Islet precursor cell (in vitro differentiated cells): ENCODE measurements at regions not wholly inside any gene's neighbourhood (a gene's known extent, or its start where the extent isn't known, plus 50 kb on each side); places are given as distances from the start of the nearest gene placed in this dataset.

Experiments used
- DNase-seq: peaks from one replicate; pipeline ENCODE4 v3.0.0-alpha.2; 2018

DNA sequence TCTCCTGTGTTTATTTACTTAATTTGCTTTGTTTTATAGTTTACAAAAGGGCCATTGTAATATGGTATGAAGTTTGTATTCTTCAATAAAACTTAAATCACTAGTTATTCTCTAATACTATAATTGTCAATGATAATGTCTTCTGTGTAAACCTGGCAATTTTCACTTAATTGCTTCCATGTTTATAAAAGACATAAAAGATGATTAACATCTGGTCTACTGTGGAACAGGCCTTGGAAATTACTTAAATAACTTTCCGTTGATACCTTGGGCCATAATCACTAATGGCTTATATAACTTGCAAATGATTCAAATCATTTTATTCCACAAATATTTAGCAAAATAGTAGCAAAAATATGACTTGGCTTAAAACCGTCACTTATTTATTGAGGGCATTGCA lies 743.8 kb downstream of the DSC3 start:
- DNase-seq = no peak

GRCh38 chr18:30288662-30289414 lies 753.7 kb downstream of the DSC3 start:
- DNase-seq = no peak

DNA sequence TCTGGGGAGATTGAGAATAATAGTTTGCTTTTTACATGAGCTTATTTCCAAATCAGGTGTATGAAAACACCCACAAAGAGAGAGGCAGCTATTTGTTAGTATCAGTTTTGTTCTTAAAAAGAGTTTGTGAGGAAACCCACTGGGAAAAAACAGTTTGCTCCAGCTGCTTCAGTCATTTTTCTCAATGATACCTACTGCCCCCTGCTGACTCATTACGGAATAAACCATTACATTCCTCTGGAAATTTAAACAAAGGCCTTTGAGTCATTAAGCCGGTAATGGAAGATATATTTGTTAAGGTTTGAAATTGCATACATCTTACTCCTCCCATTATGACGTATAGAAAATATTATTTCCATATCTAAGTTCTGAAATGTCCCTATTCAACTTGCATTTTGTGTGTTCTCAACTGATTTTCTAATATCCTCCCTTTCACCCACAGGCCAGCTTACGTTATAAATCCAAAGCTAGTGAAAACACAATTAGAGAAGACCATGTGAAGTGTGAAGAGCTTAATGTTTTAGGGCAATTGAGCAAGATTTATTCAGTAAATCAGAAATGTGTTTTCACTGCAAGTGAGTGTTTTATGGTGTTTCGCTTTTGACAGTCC lies 761.6 kb downstream of the DSC3 start:
- DNase-seq = no peak

- DNase-seq = no peak
Measured at GRCh38 chr18:30280186-30280585, 762.4 kb downstream of the DSC3 start.

GRCh38 chr18:30277676-30278075 lies 764.9 kb downstream of the DSC3 start:
- no peak for DNase-seq

DNA sequence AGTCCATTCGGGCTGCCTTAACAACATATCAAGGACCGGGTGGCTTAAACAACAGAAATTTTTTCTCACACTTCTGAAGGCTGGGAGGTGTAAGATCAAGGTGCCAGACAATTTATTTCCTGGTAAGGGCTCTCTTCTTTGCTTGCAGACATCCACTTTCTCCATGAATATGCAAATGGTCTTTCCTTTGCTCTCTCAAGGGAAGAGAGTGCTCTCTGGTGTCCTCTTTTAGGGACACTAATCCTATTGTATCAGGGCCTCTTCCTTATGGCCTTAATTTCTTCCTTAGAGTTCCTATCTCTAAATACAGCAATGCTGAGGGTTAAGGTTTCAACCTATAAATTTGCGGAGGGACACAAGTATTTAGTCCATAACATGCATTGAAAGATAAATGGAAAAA lies 770.8 kb downstream of the DSC3 start:
- no peak for DNase-seq

GRCh38 chr18:30265190-30265589 lies 777.4 kb downstream of the DSC3 start:
- DNase-seq = no peak

- no peak for DNase-seq
Measured at GRCh38 chr18:30254331-30254730, 788.2 kb downstream of the DSC3 start.

GRCh38 chr18:30248056-30248455 lies 794.5 kb downstream of the DSC3 start:
- DNase-seq = no peak

DNA sequence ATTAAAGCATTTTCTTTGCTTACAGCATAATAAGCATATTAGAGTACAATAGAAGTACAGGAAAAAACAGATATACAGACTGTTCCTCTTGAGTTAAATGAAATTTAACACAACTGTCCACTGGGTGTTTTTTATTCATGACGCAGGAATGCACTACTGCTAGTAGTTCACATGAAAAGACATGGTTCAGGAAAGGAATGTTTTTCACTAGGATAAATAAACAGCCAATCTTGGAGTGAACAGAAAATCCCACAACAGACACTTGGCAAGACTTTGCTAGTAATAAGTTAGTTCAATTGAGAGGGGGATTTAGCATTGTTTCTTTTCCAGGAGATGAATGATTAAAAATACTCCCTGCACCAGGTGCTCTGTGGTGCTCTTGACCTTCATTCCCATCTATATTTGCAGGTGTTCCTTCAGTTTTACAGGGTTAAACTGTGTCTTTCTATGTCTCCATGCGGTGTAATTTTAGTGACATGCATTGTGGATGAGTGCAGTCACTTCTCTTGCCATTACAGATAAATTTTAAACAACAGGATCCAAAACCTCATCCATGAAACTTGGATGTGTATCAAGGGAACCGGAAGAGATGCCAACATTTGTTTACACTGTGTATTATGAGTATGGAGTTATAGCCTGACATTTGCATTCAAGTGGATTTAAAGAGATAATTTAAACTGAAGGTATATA lies 796.6 kb downstream of the DSC3 start:
- no peak for DNase-seq

GRCh38 chr18:30234755-30235154 lies 807.8 kb downstream of the DSC3 start:
- DNase-seq = no peak

- no peak for DNase-seq
Measured at GRCh38 chr18:30211112-30211511, 831.4 kb downstream of the DSC3 start.

- no peak for DNase-seq
Measured at GRCh38 chr18:30208546-30208945, 834.0 kb downstream of the DSC3 start.

DNA sequence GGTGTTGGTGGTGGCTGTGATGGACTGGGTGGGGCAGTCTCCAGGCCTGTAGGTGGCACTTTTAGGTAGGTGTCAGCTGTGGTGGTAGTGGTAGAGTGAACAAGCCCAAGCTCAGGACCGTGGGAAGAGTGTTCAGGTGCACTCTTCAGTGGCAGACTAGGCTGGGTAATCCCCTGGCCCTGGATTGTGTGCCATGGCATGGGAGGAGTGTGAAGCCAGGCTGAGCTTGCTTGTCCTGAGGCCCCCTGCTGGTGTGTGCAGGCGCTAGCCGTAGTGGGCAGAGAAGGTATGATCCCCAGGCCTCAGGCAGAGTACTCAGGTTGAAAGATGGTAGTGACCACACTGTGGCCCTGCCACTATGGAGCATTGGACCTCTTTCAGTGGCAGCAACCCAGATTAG lies 850.3 kb downstream of the DSC3 start:
- no peak for DNase-seq

- no peak for DNase-seq
Measured at GRCh38 chr18:30186245-30186644, 856.3 kb downstream of the DSC3 start.

GRCh38 chr18:30177056-30177455 lies 865.5 kb downstream of the DSC3 start:
- DNase-seq = no peak

- DNase-seq = no peak
Measured at GRCh38 chr18:30175621-30176225, 866.8 kb downstream of the DSC3 start.

DNA sequence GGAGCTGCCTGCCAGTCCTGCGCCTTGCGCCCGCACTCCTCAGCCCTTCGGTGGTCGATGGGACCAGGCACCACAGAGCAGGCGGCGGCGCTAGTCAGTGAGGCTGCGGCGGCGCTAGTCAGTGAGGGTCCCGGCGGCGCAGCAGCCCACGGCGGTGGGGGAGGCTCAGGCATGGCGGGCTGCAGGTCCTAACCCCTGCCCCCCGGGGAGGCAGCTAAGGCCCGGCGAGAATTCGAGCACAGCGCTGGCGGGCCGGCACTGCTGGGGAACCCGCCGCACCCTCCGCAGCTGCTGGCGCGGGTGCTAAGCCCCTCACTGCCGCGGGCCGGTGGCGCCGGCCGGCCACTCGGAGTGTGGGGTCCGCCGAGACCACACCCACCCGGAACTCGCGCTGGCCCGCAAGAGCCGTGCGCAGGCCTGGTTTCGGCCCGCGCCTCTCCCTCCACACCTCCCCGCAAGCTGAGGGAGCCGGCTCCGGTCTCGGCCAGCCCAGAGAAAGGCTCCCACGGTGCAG lies 867.4 kb downstream of the DSC3 start:
- DNase-seq = no peak

GRCh38 chr18:30163573-30163972 lies 879.0 kb downstream of the DSC3 start:
- peak; percentile 69 for DNase-seq

DNA sequence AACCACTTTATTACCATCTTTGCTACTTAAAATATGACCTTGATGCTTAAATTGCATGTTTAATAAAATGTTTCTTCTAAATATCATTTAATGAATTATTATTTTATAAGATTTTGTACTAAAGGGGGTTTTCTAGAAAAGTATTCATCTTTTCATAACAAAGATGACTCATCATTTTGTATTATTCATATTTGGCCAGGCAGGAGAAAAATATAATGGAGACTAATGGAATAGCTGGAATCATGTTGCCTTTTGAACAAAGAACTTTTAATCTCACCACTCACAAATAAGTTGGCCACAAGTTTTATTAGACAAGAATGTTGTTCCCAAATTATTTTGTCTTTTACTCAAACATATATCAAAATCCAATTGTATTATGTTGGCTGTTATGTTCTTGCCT lies 882.4 kb downstream of the DSC3 start:
- DNase-seq = no peak

GRCh38 chr18:30150586-30151250 lies 891.8 kb downstream of the DSC3 start:
- no peak for DNase-seq

GRCh38 chr18:30149585-30149984 lies 893.0 kb downstream of the DSC3 start:
- DNase-seq = no peak

DNA sequence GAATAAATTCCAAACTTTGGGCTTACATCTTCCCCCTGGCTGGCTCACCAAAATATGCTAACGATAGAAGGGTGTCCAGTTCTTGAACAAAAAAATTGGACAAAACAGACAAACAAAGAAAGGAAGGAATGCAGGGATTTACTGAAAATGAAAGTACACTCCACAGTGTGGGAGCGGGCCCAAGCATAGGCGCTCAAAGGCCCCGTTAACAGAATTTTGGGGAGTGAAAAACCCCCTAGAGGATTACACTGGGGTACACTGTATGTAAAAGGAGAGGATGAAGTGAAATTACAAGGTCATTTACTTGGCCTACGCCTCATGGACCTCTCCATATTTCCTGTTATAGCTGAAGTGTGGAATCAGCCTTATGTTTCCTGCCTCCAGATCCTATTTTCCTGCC lies 899.7 kb downstream of the DSC3 start:
- DNase-seq = no peak
